ENCODE measurements at regions not wholly inside any gene's neighbourhood (a gene's known extent, or its start where the extent isn't known, plus 50 kb on each side); places are given as distances from the start of the nearest gene placed in this dataset.
"Not testable (repeated sequence)": the region's sequence is repeated elsewhere in the genome, so short reads cannot be mapped to it uniquely, and the experiment has no call there.

GRCh38 chrX:50980251-50980650 lies 69.7 kb downstream of the BMP15 start:
- TF ChIP-seq POLR2A (IDR thresholded peaks at IDR 0.05) (no peak), CTCF (IDR thresholded peaks at IDR 0.05) (no peak)
- intact Hi-C loops (cut with DNase I), result no loop called here
- WGBS, 2 donors, result 72 to 74% methylated on average over 3 of the region's 3 CpGs
- no peak for DNase-seq
- no peak overlapping the region for H3K27ac ChIP-seq
- no peaks in the 10 kb centered on the region for H3K4me1 ChIP-seq
- no peak for ATAC-seq
- no peaks in the 10 kb centered on the region for H3K27me3 ChIP-seq
- no peaks in the 10 kb centered on the region for H3K36me3 ChIP-seq (replicated peaks in 1 of 2; ENCODE audit: insufficient read depth in 1 of 2, low read depth in 2 of 2)
- no peaks in the 10 kb centered on the region for H3K9me3 ChIP-seq
- H3K4me3 ChIP-seq, result no peak overlapping the region

DNA sequence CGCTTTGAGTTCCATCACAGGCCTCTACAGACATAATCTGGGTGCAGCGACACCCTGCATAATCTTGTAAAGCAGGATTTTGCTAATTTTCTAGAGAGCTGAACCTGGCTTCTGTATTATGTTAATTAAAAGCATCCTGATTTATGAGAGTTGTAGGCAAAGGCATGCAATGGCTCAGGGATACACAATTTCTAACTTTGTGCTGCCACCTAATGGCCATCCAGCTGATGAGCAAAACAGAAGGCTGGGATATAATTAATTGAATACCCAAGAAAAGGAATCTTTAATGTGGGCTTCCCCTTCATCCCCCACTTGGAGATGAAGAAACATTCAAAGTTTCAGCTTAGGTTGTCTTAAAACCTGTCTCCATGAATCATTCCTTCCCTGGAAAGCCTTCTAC lies 78.1 kb downstream of the BMP15 start:
- DNase-seq (peak; percentile 11 to 54 (median 26)), ATAC-seq (no peak)
- Histone ChIP-seq H3K9me3 (no peaks in the 10 kb centered on the region), H3K27ac (no peak overlapping the region), H3K4me3 (no peak overlapping the region), H3K27me3 (no peaks in the 10 kb centered on the region), H3K4me1 (no peaks in the 10 kb centered on the region), H3K36me3 (replicated peaks in 1 of 2; ENCODE audit: insufficient read depth in 1 of 2, low read depth in 2 of 2) (no peaks in the 10 kb centered on the region)
- 54 to 57% methylated on average over 1 to 2 of the region's 2 CpGs for WGBS, 2 donors
- TF ChIP-seq POLR2A (IDR thresholded peaks at IDR 0.05) (no peak), CTCF (IDR thresholded peaks at IDR 0.05) (peak; percentile 28 to 61 (median 40))
- intact Hi-C loops (cut with DNase I), result no loop called here

DNA sequence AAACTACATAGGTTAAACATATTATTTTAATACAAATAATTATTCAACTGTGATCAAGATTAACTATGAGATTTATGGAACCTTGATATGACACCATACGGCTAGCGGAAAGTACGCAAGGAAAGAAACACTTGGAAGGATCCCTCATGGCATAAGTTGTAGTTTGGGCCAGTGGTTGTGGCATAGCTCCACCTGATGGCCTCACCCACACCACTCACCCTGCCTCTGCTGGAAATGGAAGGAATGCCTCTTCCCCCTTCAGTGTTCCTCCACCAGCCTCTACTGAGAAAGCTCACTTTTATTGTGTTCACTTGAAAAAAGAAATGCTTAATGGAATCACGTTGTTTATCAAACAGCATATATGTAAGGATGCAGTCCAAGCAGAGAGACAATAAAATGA lies 86.4 kb downstream of the BMP15 start:
- no peak for TF ChIP-seq POLR2A (IDR thresholded peaks at IDR 0.05)
- TF ChIP-seq CTCF (IDR thresholded peaks at IDR 0.05), result no peak
- Histone ChIP-seq H3K27me3 (no peaks in the 10 kb centered on the region), H3K36me3 (replicated peaks in 1 of 2; ENCODE audit: insufficient read depth in 1 of 2, low read depth in 2 of 2) (no peaks in the 10 kb centered on the region), H3K4me3 (no peak overlapping the region), H3K27ac (no peak overlapping the region), H3K9me3 (no peaks in the 10 kb centered on the region), H3K4me1 (no peaks in the 10 kb centered on the region)
- DNase-seq (no peak), ATAC-seq (no peak)
- WGBS, 2 donors, result 59 to 63% methylated on average over 4 of the region's 4 CpGs
- intact Hi-C loops (cut with DNase I), result no loop called here

- H3K4me3 ChIP-seq; H3K4me1 ChIP-seq; H3K27me3 ChIP-seq; intact Hi-C loops (cut with DNase I); H3K27ac ChIP-seq; DNase-seq; ATAC-seq; H3K36me3 ChIP-seq (replicated peaks in 1 of 2; ENCODE audit: insufficient read depth in 1 of 2, low read depth in 2 of 2); H3K9me3 ChIP-seq: not testable (repeated sequence)
- 55% methylated on average over 4 of the region's 4 CpGs; no CpG with 5 or more reads in 1 of the 2 donors for WGBS, 2 donors
These were observed 89.8 kb downstream of the BMP15 start for GRCh38 chrX:51000384-51000783.

DNA sequence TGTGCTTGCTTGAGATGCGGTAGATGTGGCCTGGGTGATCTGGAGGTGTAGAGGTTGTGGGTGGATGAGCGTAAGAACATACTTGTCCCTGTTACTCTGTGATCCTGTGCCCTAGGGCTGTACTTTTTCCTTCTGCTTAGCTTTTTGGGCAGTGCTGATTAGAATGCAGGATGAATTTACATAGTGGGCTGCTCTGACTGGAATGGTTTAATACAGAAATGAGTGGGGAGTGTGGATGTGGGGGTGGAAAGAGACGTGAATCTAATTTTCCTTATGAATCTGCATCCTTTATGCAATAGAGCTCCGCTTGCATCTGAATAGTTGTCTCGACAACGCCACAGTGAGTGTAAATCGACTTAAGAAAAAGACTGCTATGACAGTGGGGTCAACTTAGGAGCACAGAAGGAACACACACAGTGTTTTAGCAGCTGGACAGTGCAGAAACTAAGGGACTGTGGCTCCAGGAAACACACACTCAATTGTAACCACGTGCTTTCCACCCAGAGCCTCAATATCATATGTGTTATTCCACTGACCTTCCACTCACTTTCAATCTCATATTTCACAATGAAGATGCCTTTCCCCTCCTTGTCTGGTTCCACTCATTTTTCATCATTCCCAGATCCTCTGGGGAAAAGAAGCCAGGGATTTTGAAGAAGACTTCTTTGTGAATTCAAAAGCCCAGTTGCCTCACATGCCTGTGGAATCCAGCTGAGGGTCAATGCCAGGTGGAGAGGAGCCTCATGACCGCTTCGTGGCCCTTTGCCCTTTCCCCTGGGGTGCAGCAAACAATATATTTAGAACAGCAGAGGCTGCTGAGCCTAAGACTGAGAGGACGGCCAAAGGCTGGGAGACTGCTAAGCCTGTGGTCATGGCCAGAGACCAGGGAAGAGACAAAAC lies 91.4 kb downstream of the BMP15 start:
- H3K4me1 ChIP-seq; H3K4me3 ChIP-seq; H3K27ac ChIP-seq; H3K36me3 ChIP-seq (replicated peaks in 1 of 2; ENCODE audit: insufficient read depth in 1 of 2, low read depth in 2 of 2); H3K9me3 ChIP-seq; intact Hi-C loops (cut with DNase I); H3K27me3 ChIP-seq; ATAC-seq: not testable (repeated sequence)
- WGBS, 2 donors, result 51 to 80% methylated on average over 8 to 10 of the region's 11 CpGs
- DNase-seq, result peak in 1 of 4 donors; percentile 13

DNA sequence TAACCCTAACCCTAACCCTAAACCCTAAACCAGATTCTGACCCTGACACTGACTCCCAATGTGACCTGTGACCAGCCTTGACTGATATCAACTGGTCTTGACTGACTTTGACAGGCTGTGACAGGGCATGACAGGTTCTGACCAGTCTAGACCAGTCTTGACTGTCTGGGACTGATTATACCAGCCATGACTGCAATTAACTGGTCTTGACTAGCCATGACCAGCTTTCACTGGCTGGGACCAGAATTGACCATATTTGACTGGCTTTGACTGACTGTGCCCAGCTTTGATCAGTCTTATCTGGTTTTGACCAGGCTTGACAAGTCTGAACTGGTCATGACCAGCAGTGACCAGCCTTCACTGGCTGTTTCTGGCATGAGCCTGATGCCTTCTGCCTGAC lies 95.5 kb downstream of the BMP15 start:
- no peak for ATAC-seq
- intact Hi-C loops (cut with DNase I), result no loop called here
- H3K36me3 ChIP-seq (replicated peaks in 1 of 2; ENCODE audit: insufficient read depth in 1 of 2, low read depth in 2 of 2), result no peaks in the 10 kb centered on the region
- H3K4me1 ChIP-seq, result no peaks in the 10 kb centered on the region
- TF ChIP-seq CTCF (IDR thresholded peaks at IDR 0.05) (no peak), POLR2A (IDR thresholded peaks at IDR 0.05) (no peak)
- no peak overlapping the region for H3K27ac ChIP-seq
- H3K4me3 ChIP-seq, result no peak overlapping the region
- no peaks in the 10 kb centered on the region for H3K27me3 ChIP-seq
- no peaks in the 10 kb centered on the region for H3K9me3 ChIP-seq
- no peak for DNase-seq

All from body of pancreas (tissue), 4 donors.